Thyroid gland (tissue), 4 donors: ENCODE measurements at regions not wholly inside any gene's neighbourhood (a gene's known extent, or its start where the extent isn't known, plus 50 kb on each side); places are given as distances from the start of the nearest gene placed in this dataset.
A peak's percentile ranks its signal among the peaks of the same experiment; 100 is the strongest.

ENCODE experiments used
- DNase-seq, 2 donors: peaks; one replicate each; pipeline ENCODE4 v3.0.0-alpha.2; 2019
- H3K27ac ChIP-seq, 3 donors: fragments of 200-600 bp; sonication (generic); 1 replicate in 2 of 3; 2 replicates in 1 of 3; pipeline ENCODE4 v1.5.1; 2016 to 2019; ENCODE audit warnings: mild to moderate bottlenecking in 1 of 3, moderate library complexity in 1 of 3
- H3K27me3 ChIP-seq: fragments of 200-600 bp; sonication (generic); one replicate; pipeline ENCODE4 v1.5.1; 2019
- H3K36me3 ChIP-seq, 2 donors: fragments of 200-600 bp; sonication (generic); one replicate each; pipeline ENCODE4 v1.5.1; 2016 to 2019
- H3K4me1 ChIP-seq, 2 donors: fragments of 200-600 bp; sonication (generic); one replicate each; pipeline ENCODE4 v1.5.1; 2017 to 2019
- H3K4me3 ChIP-seq, 3 donors: fragments of 200-600 bp; sonication (generic); replicated peaks in 1 of 3; 1 replicate in 2 of 3; 2 replicates in 1 of 3; pipeline ENCODE4 v1.5.1; 2016; ENCODE audit warnings: mild to moderate bottlenecking in 1 of 3
- H3K9me3 ChIP-seq: fragments of 200-600 bp; sonication (generic); one replicate; pipeline ENCODE4 v1.5.1; 2017
- CTCF ChIP-seq, 6 experiments: fragments of 200-600 bp in 3 of 6; fragments of 450-650 bp in 3 of 6; sonication (generic) in 3 of 6; IDR thresholded peaks; one replicate each; pipeline ENCODE4 v1.5.1; 2016 to 2019; ENCODE audit warnings: antibody characterized with exemption in 6 of 6, mild to moderate bottlenecking in 2 of 6, inconsistent platforms in 1 of 6, moderate library complexity in 1 of 6
- POLR2A ChIP-seq, 2 donors: fragments of 450-650 bp; IDR thresholded peaks; one replicate each; pipeline ENCODE4 v1.6.1; 2017; ENCODE audit warnings: antibody characterized with exemption in 2 of 2, mild to moderate bottlenecking in 2 of 2, moderate library complexity in 1 of 2
- WGBS, 2 donors: methylation state at CpG; one replicate each; pipeline ENCODE4 v1.1.5; 2017; 5-methylcytosine and 5-hydroxymethylcytosine counted together
- intact Hi-C: fragments of 100-400 bp; cut with DNase I; formaldehyde crosslinking; loops from one replicate; pipeline ENCODE4 v1.15.1; 2023

- intact Hi-C loops = no loop called here
- Histone ChIP-seq H3K27ac (no peak overlapping the region), H3K4me1 (no peaks in the 10 kb centered on the region), H3K36me3 (no peaks in the 10 kb centered on the region), H3K27me3 (no peaks in the 10 kb centered on the region), H3K4me3 (no peak overlapping the region), H3K9me3 (no peaks in the 10 kb centered on the region)
- no peak for DNase-seq
- 59 to 61% methylated on average over 6 of the region's 6 CpGs for WGBS, 2 donors
- TF ChIP-seq POLR2A (IDR thresholded peaks at IDR 0.05) (no peak), CTCF (IDR thresholded peaks at IDR 0.05) (no peak)
These were observed 175.2 kb upstream of the SMARCA2 start for GRCh38 chr9:1839909-1840308.

- Histone ChIP-seq H3K36me3 (no peaks in the 10 kb centered on the region), H3K4me1 (no peaks in the 10 kb centered on the region), H3K4me3 (no peak overlapping the region), H3K27ac (no peak overlapping the region), H3K9me3 (no peaks in the 10 kb centered on the region), H3K27me3 (no peaks in the 10 kb centered on the region)
- TF ChIP-seq CTCF (IDR thresholded peaks at IDR 0.05) = no peak
- no peak for TF ChIP-seq POLR2A (IDR thresholded peaks at IDR 0.05)
- no peak for DNase-seq
- intact Hi-C loops = no loop called here
- WGBS, 2 donors = 30 to 50% methylated on average over 2 of the region's 2 CpGs
These were observed 169.7 kb upstream of the SMARCA2 start for GRCh38 chr9:1845425-1845824.

- no peak overlapping the region for H3K4me3 ChIP-seq
- H3K36me3 ChIP-seq = no peaks in the 10 kb centered on the region
- TF ChIP-seq CTCF (IDR thresholded peaks at IDR 0.05) (no peak), POLR2A (IDR thresholded peaks at IDR 0.05) (no peak)
- H3K27ac ChIP-seq = no peak overlapping the region
- WGBS, 2 donors = 40 to 74% methylated on average over 3 of the region's 3 CpGs
- no peaks in the 10 kb centered on the region for H3K27me3 ChIP-seq
- intact Hi-C loops = no loop called here
- H3K4me1 ChIP-seq = no peaks in the 10 kb centered on the region
- no peaks in the 10 kb centered on the region for H3K9me3 ChIP-seq
- no peak for DNase-seq
These were observed 159.4 kb upstream of the SMARCA2 start for GRCh38 chr9:1855726-1856125.

- Histone ChIP-seq H3K9me3 (no peaks in the 10 kb centered on the region), H3K27ac (no peak overlapping the region), H3K36me3 (no peaks in the 10 kb centered on the region), H3K27me3 (no peaks in the 10 kb centered on the region), H3K4me3 (no peak overlapping the region), H3K4me1 (no peaks in the 10 kb centered on the region)
- DNase-seq = no peak
- intact Hi-C loops = no loop called here
- TF ChIP-seq POLR2A (IDR thresholded peaks at IDR 0.05) (no peak), CTCF (IDR thresholded peaks at IDR 0.05) (no peak)
- 77 to 80% methylated on average over 3 of the region's 3 CpGs for WGBS, 2 donors
These were observed 157.3 kb upstream of the SMARCA2 start for GRCh38 chr9:1857808-1858207.

GRCh38 chr9:1869843-1870242 lies 145.3 kb upstream of the SMARCA2 start:
- TF ChIP-seq POLR2A (IDR thresholded peaks at IDR 0.05) = no peak
- peak in 3 of 6 experiments; percentile 6 to 39 (median 34) for TF ChIP-seq CTCF (IDR thresholded peaks at IDR 0.05)
- intact Hi-C loops = no loop called here
- H3K27ac ChIP-seq = no peak overlapping the region
- 41 to 43% methylated on average over 6 of the region's 6 CpGs for WGBS, 2 donors
- no peaks in the 10 kb centered on the region for H3K27me3 ChIP-seq
- H3K4me3 ChIP-seq = no peak overlapping the region
- no peaks in the 10 kb centered on the region for H3K9me3 ChIP-seq
- H3K4me1 ChIP-seq = no peaks in the 10 kb centered on the region
- DNase-seq = peak; percentile 3 to 10
- no peaks in the 10 kb centered on the region for H3K36me3 ChIP-seq
